H9 (cell line): ENCODE measurements at regions not wholly inside any gene's neighbourhood (a gene's known extent, or its start where the extent isn't known, plus 50 kb on each side); places are given as distances from the start of the nearest gene placed in this dataset.

Experiments
- DNase-seq: peaks from one replicate; pipeline ENCODE4 v3.0.0-alpha.2; 2017
- H2AFZ ChIP-seq: one replicate; pipeline ENCODE4 v1.6.1; 2013; ENCODE audit warnings: mild to moderate bottlenecking, low read length, control low read depth, moderate library complexity
- H2AK5ac ChIP-seq: 2 replicates; pipeline ENCODE4 v1.6.1; 2013; ENCODE audit warnings: low read length, control low read depth, mixed read lengths; ENCODE audit not compliant: insufficient read length
- H2BK120ac ChIP-seq: one replicate; pipeline ENCODE4 v1.6.1; 2013; ENCODE audit warnings: low read depth, mild to moderate bottlenecking, low read length, control low read depth, inconsistent platforms; ENCODE audit not compliant: poor library complexity, severe bottlenecking
- H2BK12ac ChIP-seq: 2 replicates; pipeline ENCODE4 v1.6.1; 2013; ENCODE audit warnings: low read length, control low read depth, mixed read lengths, low read depth; ENCODE audit not compliant: insufficient read length
- H2BK15ac ChIP-seq: 2 replicates; pipeline ENCODE4 v1.6.1; 2013; ENCODE audit warnings: low read depth, low read length, control low read depth
- H2BK20ac ChIP-seq: one replicate; pipeline ENCODE4 v1.6.1; 2013; ENCODE audit warnings: low read depth, mild to moderate bottlenecking, low read length, control low read depth, inconsistent platforms; ENCODE audit not compliant: poor library complexity, severe bottlenecking
- H2BK5ac ChIP-seq: 2 replicates; pipeline ENCODE4 v1.6.1; 2013; ENCODE audit warnings: low read length, control low read depth, mixed read lengths; ENCODE audit not compliant: insufficient read length
- H3K14ac ChIP-seq: 2 replicates; pipeline ENCODE4 v1.6.1; 2013; ENCODE audit warnings: low read length, control low read depth; ENCODE audit not compliant: insufficient read depth
- H3K18ac ChIP-seq: 2 replicates; pipeline ENCODE4 v1.6.1; 2013; ENCODE audit warnings: low read depth, mild to moderate bottlenecking, mixed read lengths, low read length, control low read depth; ENCODE audit not compliant: insufficient read length
- H3K23ac ChIP-seq: 2 replicates; pipeline ENCODE4 v1.6.1; 2013; ENCODE audit warnings: low read length, control low read depth, mixed read lengths, low read depth; ENCODE audit not compliant: insufficient read length
- H3K23me2 ChIP-seq: 2 replicates; pipeline ENCODE4 v1.6.1; 2013; ENCODE audit warnings: low read depth, mild to moderate bottlenecking, mixed read lengths, low read length, control low read depth; ENCODE audit not compliant: insufficient read length, poor library complexity, severe bottlenecking
- H3K27ac ChIP-seq: 2 replicates; pipeline ENCODE4 v1.5.1; 2013; ENCODE audit warnings: low read length, control low read depth, mixed read lengths, low read depth; ENCODE audit not compliant: insufficient read length
- H3K27me3 ChIP-seq: 2 replicates; pipeline ENCODE4 v1.6.1; 2013; ENCODE audit warnings: low read length, control low read depth, inconsistent platforms; ENCODE audit not compliant: insufficient read depth
- H3K4ac ChIP-seq: 2 replicates; pipeline ENCODE4 v1.6.1; 2013; ENCODE audit warnings: low read depth, mild to moderate bottlenecking, control low read depth, inconsistent platforms, low read length, moderate library complexity
- H3K4me1 ChIP-seq: 2 replicates; pipeline ENCODE4 v1.6.1; 2013; ENCODE audit warnings: low read length, control low read depth, inconsistent platforms; ENCODE audit not compliant: insufficient read depth
- H3K4me2 ChIP-seq: 2 replicates; pipeline ENCODE4 v1.6.1; 2013; ENCODE audit warnings: low read length, control low read depth, mixed read lengths; ENCODE audit not compliant: insufficient read length, insufficient read depth
- H3K56ac ChIP-seq: 2 replicates; pipeline ENCODE4 v1.6.1; 2013; ENCODE audit warnings: low read depth, mild to moderate bottlenecking, mixed read lengths, low read length, control low read depth; ENCODE audit not compliant: insufficient read length
- H3K79me1 ChIP-seq: 2 replicates; pipeline ENCODE4 v1.6.1; 2013; ENCODE audit warnings: low read depth, mild to moderate bottlenecking, moderate library complexity, low read length, control low read depth, inconsistent platforms; ENCODE audit not compliant: insufficient read depth, poor library complexity, severe bottlenecking
- H3K79me2 ChIP-seq: 2 replicates; pipeline ENCODE4 v1.6.1; 2013; ENCODE audit warnings: low read length, control low read depth, inconsistent platforms; ENCODE audit not compliant: insufficient read depth
- H3K9ac ChIP-seq: 2 replicates; pipeline ENCODE4 v1.6.1; 2013; ENCODE audit warnings: low read length, control low read depth, mixed read lengths; ENCODE audit not compliant: insufficient read length; ENCODE audit errors: extremely low read depth
- H3K9me3 ChIP-seq: one replicate; pipeline ENCODE4 v1.6.1; 2013; ENCODE audit warnings: low read depth, low read length, inconsistent platforms; ENCODE audit not compliant: control insufficient read depth
- H3T11ph ChIP-seq: one replicate; pipeline ENCODE4 v1.6.1; 2013; ENCODE audit warnings: mild to moderate bottlenecking, low read length, control low read depth, inconsistent platforms
- H4K20me1 ChIP-seq: one replicate; pipeline ENCODE4 v1.6.1; 2013; ENCODE audit not compliant: control insufficient read depth, insufficient read length, insufficient read depth
- H4K5ac ChIP-seq: 2 replicates; pipeline ENCODE4 v1.6.1; 2013; ENCODE audit warnings: low read depth, mild to moderate bottlenecking, mixed read lengths, low read length, control low read depth; ENCODE audit not compliant: insufficient read length
- H4K8ac ChIP-seq: replicated peaks from 2 replicates; pipeline ENCODE4 v1.6.1; 2013; ENCODE audit warnings: low read length, control low read depth, mixed read lengths, low read depth; ENCODE audit not compliant: insufficient read length
- H4K91ac ChIP-seq: 2 replicates; pipeline ENCODE4 v1.6.1; 2013; ENCODE audit warnings: low read depth, mild to moderate bottlenecking, moderate library complexity, mixed read lengths, low read length, control low read depth; ENCODE audit not compliant: insufficient read length
- H3K27ac Mint-ChIP-seq, 3 experiments: 2 replicates in 2 of 3; 3 replicates in 1 of 3; pipeline ENCODE4 v1.8.0; 2020 to 2021; ENCODE audit warnings: mixed read lengths in 3 of 3, mild to moderate bottlenecking in 1 of 3, moderate library complexity in 1 of 3
- H3K27me3 Mint-ChIP-seq: 2 replicates; pipeline ENCODE4 v1.8.0; 2021; ENCODE audit warnings: low read depth, mild to moderate bottlenecking, moderate library complexity, mixed read lengths
- H3K36me3 Mint-ChIP-seq, 3 experiments: 2 replicates in 2 of 3; 3 replicates in 1 of 3; pipeline ENCODE4 v1.8.0; 2020 to 2021; ENCODE audit warnings: low read depth in 3 of 3, mixed read lengths in 3 of 3; ENCODE audit not compliant: insufficient read depth in 1 of 3
- H3K4me1 Mint-ChIP-seq, 2 experiments: 2 replicates each; pipeline ENCODE4 v1.8.0; 2020; ENCODE audit warnings: mixed read lengths in 2 of 2
- H3K4me3 Mint-ChIP-seq, 2 experiments: 2 replicates in 1 of 2; 3 replicates in 1 of 2; pipeline ENCODE4 v1.8.0; 2020 to 2021; ENCODE audit warnings: mild to moderate bottlenecking in 2 of 2, mixed read lengths in 2 of 2, moderate library complexity in 1 of 2
- H3K9me3 Mint-ChIP-seq, 2 experiments: 2 replicates in 1 of 2; 3 replicates in 1 of 2; pipeline ENCODE4 v1.8.0; 2020; ENCODE audit warnings: mild to moderate bottlenecking in 2 of 2, mixed read lengths in 2 of 2, moderate library complexity in 1 of 2
- WGBS: extraction: QIAGEN DNeasy Blood & Tissue Kit; methylation state at CpG from one replicate; pipeline ENCODE4 v1.1.7; 2013; ENCODE audit warnings: missing lambda C conversion rate, low lambda C conversion rate, mixed read lengths; ENCODE audit not compliant: insufficient read length; ENCODE audit errors: extremely low coverage; 5-methylcytosine and 5-hydroxymethylcytosine counted together
- TF ChIP-seq, protein P1 (sequence below): fragments of 200-600 bp; sonication (generic); conservative IDR thresholded peaks from 3 replicates; pipeline ENCODE4 v1.8.0; 2021; ENCODE audit warnings: antibody characterized with exemption, mild to moderate bottlenecking

DNA sequence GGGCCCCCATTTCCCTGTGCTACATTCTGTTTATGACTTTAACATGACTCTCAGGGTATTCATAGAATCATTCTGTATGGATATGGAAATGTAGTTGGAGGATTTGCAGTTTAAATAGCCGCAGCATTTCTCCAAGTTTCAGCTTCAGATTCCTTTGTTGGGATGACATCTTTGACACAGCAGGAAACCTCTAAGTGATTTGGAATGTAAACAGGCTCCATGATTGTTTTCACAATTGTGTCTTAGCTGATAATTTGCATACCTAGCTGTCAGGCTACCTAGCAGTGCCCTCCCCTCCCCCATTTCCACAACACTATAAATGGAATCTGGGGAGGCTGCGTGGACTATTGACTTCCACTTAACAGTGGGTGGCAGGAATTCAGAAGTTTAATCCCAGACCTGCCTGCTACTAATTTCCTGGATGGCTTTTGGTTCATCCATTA lies 290.2 kb downstream of the HLX start:
- Mint-ChIP-seq H3K27me3 (no peaks in the 10 kb centered on the region), H3K36me3 (peaks cover 0 to 18% (median 7%) of the 10 kb centered on the region in 3 experiments; a peak in 5 of 7 replicates), H3K4me3 (no peak overlapping the region), H3K4me1 (peaks cover 38 to 59% of the 10 kb centered on the region in 2 experiments), H3K9me3 (peaks cover 13 to 14% of the 10 kb centered on the region in 2 experiments), H3K27ac (peak overlapping the region; percentile 80 to 99 (median 96); a peak in 6 of 7 replicates)
- no peak overlapping the region for H2BK20ac ChIP-seq
- no peaks in the 10 kb centered on the region for H3K9me3 ChIP-seq
- no peaks in the 10 kb centered on the region for H3K79me2 ChIP-seq
- TF ChIP-seq, protein P1, sequence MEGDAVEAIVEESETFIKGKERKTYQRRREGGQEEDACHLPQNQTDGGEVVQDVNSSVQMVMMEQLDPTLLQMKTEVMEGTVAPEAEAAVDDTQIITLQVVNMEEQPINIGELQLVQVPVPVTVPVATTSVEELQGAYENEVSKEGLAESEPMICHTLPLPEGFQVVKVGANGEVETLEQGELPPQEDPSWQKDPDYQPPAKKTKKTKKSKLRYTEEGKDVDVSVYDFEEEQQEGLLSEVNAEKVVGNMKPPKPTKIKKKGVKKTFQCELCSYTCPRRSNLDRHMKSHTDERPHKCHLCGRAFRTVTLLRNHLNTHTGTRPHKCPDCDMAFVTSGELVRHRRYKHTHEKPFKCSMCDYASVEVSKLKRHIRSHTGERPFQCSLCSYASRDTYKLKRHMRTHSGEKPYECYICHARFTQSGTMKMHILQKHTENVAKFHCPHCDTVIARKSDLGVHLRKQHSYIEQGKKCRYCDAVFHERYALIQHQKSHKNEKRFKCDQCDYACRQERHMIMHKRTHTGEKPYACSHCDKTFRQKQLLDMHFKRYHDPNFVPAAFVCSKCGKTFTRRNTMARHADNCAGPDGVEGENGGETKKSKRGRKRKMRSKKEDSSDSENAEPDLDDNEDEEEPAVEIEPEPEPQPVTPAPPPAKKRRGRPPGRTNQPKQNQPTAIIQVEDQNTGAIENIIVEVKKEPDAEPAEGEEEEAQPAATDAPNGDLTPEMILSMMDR: no peak
- H3K27me3 ChIP-seq: no peaks in the 10 kb centered on the region
- DNase-seq: peak; percentile 31
- H3K4ac ChIP-seq: no peak overlapping the region
- no peak overlapping the region for H4K91ac ChIP-seq
- H3K56ac ChIP-seq: no peak overlapping the region
- H3K23me2 ChIP-seq: no peaks in the 10 kb centered on the region
- H2BK15ac ChIP-seq: no peak overlapping the region
- no peak overlapping the region for H2AFZ ChIP-seq
- H3K14ac ChIP-seq: no peak overlapping the region
- H3K79me1 ChIP-seq: no peaks in the 10 kb centered on the region
- H3K4me1 ChIP-seq: peaks cover 2% of the 10 kb centered on the region
- H2BK120ac ChIP-seq: no peak overlapping the region
- no CpG with 5 or more reads among the region's 2 CpGs for WGBS
- no peak overlapping the region for H2AK5ac ChIP-seq
- H4K8ac ChIP-seq: no peak overlapping the region
- no peak overlapping the region for H2BK5ac ChIP-seq
- H3T11ph ChIP-seq: no peak overlapping the region
- H2BK12ac ChIP-seq: no peak overlapping the region
- no peaks in the 10 kb centered on the region for H4K20me1 ChIP-seq
- H3K4me2 ChIP-seq: peak overlapping the region; percentile 9
- H3K27ac ChIP-seq: peak overlapping the region; percentile 89
- no peak overlapping the region for H4K5ac ChIP-seq
- no peak overlapping the region for H3K23ac ChIP-seq
- H3K18ac ChIP-seq: no peak overlapping the region
- H3K9ac ChIP-seq: no peak overlapping the region
